CD4-positive, CD25-positive, alpha-beta regulatory T cell (primary cell): ENCODE measurements at regions not wholly inside any gene's neighbourhood (a gene's known extent, or its start where the extent isn't known, plus 50 kb on each side); places are given as distances from the start of the nearest gene placed in this dataset.

Experiments used
- ATAC-seq, 2 donors: fragments of 150-1000 bp; cut with Tn5 transposase; one replicate each; pipeline ENCODE4 v1.10.0; 2021; ENCODE audit warnings: low read depth in 2 of 2, moderate number of reproducible peaks in 2 of 2, moderate library complexity in 1 of 2
- DNase-seq, 3 donors: peaks; one replicate each; pipeline versions ENCODE4 v3.0.0 to v3.0.0-alpha.2; 2012 to 2022; ENCODE audit warnings: mixed read lengths in 1 of 3
- H3K27ac ChIP-seq: one replicate; pipeline ENCODE4 v1.7.0; 2013; ENCODE audit warnings: mild to moderate bottlenecking, low read length; ENCODE audit not compliant: insufficient read depth, poor library complexity, severe bottlenecking
- H3K27me3 ChIP-seq: one replicate; pipeline ENCODE4 v1.7.0; 2013; ENCODE audit warnings: low read length; ENCODE audit not compliant: control insufficient read depth, insufficient read depth
- H3K36me3 ChIP-seq: one replicate; pipeline ENCODE4 v1.7.0; 2013; ENCODE audit warnings: mild to moderate bottlenecking, low read length, moderate library complexity; ENCODE audit not compliant: control insufficient read depth, insufficient read depth
- H3K4me1 ChIP-seq: 2 replicates; pipeline ENCODE4 v1.7.0; 2013; ENCODE audit warnings: mild to moderate bottlenecking, low read length; ENCODE audit not compliant: insufficient read depth, control insufficient read depth, poor library complexity, severe bottlenecking
- H3K4me3 ChIP-seq: one replicate; pipeline ENCODE4 v1.7.0; 2013; ENCODE audit warnings: low read depth, mild to moderate bottlenecking, low read length, moderate library complexity
- H3K9me3 ChIP-seq, 2 experiments: 1 replicate in 1 of 2; 2 replicates in 1 of 2; pipeline ENCODE4 v1.7.0; 2013; ENCODE audit warnings: low read length in 2 of 2, mild to moderate bottlenecking in 1 of 2, moderate library complexity in 1 of 2; ENCODE audit not compliant: control insufficient read depth in 2 of 2
- H3K27ac Mint-ChIP-seq, 3 donors: one replicate each; pipeline ENCODE4 v1.8.0; 2020 to 2022; ENCODE audit warnings: mild to moderate bottlenecking in 3 of 3, mixed read lengths in 3 of 3, moderate library complexity in 2 of 3
- H3K27me3 Mint-ChIP-seq: one replicate; pipeline ENCODE4 v1.8.0; 2022; ENCODE audit warnings: mild to moderate bottlenecking, mixed read lengths
- H3K36me3 Mint-ChIP-seq: one replicate; pipeline ENCODE4 v1.8.0; 2020; ENCODE audit warnings: mixed read lengths
- H3K4me1 Mint-ChIP-seq, 4 donors: one replicate each; pipeline ENCODE4 v1.8.0; 2020 to 2022; ENCODE audit warnings: mixed read lengths in 4 of 4, mild to moderate bottlenecking in 1 of 4
- H3K4me3 Mint-ChIP-seq, 4 donors: one replicate each; pipeline ENCODE4 v1.8.0; 2020 to 2022; ENCODE audit warnings: mild to moderate bottlenecking in 4 of 4, mixed read lengths in 4 of 4, moderate library complexity in 3 of 4
- H3K9me3 Mint-ChIP-seq, 7 donors: one replicate each; pipeline ENCODE4 v1.8.0; 2020 to 2022; ENCODE audit warnings: mixed read lengths in 7 of 7, mild to moderate bottlenecking in 3 of 7, moderate library complexity in 2 of 7

DNA sequence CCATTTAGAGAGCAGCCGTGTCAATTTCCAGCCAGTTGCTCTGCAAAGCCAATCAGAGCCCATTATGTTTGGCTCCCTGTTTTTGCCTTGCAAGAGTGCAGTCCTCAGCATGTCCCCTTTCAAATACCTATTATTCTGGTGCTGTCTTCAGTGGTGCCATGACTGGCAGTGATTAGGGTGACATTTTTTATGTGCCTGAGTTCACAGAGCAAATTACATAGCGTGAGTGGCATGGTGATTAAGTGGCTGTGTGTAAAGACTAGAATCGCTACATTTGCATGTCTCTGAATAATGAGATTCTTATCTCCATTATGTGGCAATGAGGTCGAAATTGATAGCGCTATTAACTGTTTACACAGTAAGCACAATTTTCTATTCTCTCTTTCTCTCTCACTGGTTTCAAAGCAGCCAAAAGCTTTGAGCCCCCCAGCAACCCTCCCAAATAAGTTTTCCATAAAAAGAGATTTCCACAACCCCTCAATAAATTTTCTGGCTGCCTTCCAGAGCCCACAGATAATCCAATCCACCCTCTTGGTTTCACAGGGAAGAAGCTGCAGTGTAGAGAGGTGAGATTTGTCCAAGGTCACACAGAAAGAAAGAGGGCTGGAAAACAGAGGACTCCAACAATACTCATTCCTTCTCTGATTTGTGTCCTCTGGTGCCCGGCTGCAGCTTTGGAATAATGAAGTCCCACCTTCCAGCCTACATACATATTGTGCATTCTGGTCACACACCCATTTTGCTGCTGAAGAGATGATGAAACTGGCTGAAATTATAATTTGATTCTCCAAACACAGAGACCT lies 58.8 kb upstream of the NUDT4 start:
- no peaks in the 10 kb centered on the region for H3K27me3 ChIP-seq
- Mint-ChIP-seq H3K4me3 (no peak overlapping the region), H3K27me3 (no peaks in the 10 kb centered on the region), H3K27ac (peak overlapping the region in 1 of 3 donors; percentile 22), H3K9me3 (no peaks in the 10 kb centered on the region), H3K4me1 (peaks cover 0 to 7% (median 2%) of the 10 kb centered on the region in 4 donors), H3K36me3 (no peaks in the 10 kb centered on the region)
- no peaks in the 10 kb centered on the region for H3K9me3 ChIP-seq
- H3K4me1 ChIP-seq: no peaks in the 10 kb centered on the region
- DNase-seq: no peak
- no peak for ATAC-seq
- H3K4me3 ChIP-seq: no peak overlapping the region
- no peak overlapping the region for H3K27ac ChIP-seq
- H3K36me3 ChIP-seq: no peaks in the 10 kb centered on the region

DNA sequence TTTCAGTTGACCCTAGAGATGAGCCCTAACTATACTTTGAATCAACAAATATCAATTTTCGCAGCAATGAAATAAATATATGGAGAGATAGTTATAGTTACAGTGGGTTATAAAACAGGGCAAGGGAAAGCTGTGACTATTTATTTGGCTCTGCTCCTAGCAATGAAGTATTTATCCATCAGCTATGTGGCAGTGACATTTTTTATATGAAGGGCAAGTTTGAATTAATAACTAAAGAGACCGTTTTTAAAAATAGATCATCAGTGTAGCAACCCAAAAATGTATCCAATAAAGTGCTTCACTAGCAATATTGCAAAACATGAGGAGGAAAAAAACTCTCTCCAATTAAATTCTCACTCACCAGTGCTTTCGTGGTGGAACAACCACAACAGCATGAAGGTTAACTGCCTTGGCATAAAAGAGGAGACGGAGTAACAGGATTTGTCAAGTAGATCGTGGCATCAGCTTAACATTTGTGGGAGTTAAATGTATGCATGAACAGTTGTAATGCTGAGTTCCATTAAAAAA lies 58.1 kb upstream of the NUDT4 start:
- H3K36me3 ChIP-seq: no peaks in the 10 kb centered on the region
- Mint-ChIP-seq H3K27ac (no peak overlapping the region), H3K36me3 (no peaks in the 10 kb centered on the region), H3K4me1 (peaks cover 0 to 7% (median 2%) of the 10 kb centered on the region in 4 donors), H3K9me3 (no peaks in the 10 kb centered on the region), H3K4me3 (no peak overlapping the region), H3K27me3 (no peaks in the 10 kb centered on the region)
- no peaks in the 10 kb centered on the region for H3K9me3 ChIP-seq
- no peaks in the 10 kb centered on the region for H3K27me3 ChIP-seq
- ATAC-seq (no peak), DNase-seq (no peak)
- H3K4me3 ChIP-seq: no peak overlapping the region
- no peak overlapping the region for H3K27ac ChIP-seq
- no peaks in the 10 kb centered on the region for H3K4me1 ChIP-seq

DNA sequence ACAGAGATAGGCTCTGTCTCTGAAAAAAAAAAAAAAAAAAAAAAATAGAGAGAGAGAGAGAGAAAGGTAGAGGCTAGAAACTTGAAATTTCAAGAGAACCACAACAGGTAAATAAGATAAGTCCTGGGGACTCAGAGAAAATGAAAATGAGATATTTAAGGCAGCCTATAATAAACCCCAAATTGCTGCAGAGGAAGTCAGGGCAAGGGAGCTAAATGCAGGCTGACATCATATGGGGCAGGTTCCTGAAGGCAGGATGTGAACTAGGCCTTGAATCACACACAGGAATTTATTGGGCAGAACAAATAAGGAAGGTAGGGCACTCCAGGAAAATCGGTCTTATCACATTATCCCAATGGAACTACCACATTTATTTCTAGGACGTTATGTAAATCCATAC lies 54.9 kb upstream of the NUDT4 start:
- no peak for ATAC-seq
- H3K36me3 ChIP-seq: no peaks in the 10 kb centered on the region
- H3K4me1 ChIP-seq: no peaks in the 10 kb centered on the region
- no peaks in the 10 kb centered on the region for H3K36me3 Mint-ChIP-seq
- no peaks in the 10 kb centered on the region for H3K9me3 Mint-ChIP-seq
- no peak overlapping the region for H3K4me3 Mint-ChIP-seq
- no peak overlapping the region for H3K27ac ChIP-seq
- DNase-seq: no peak
- no peaks in the 10 kb centered on the region for H3K9me3 ChIP-seq
- no peak overlapping the region for H3K4me3 ChIP-seq
- peaks cover 0 to 3% (median 0%) of the 10 kb centered on the region in 4 donors for H3K4me1 Mint-ChIP-seq
- no peaks in the 10 kb centered on the region for H3K27me3 ChIP-seq
- H3K27ac Mint-ChIP-seq: no peak overlapping the region
- H3K27me3 Mint-ChIP-seq: no peaks in the 10 kb centered on the region

DNA sequence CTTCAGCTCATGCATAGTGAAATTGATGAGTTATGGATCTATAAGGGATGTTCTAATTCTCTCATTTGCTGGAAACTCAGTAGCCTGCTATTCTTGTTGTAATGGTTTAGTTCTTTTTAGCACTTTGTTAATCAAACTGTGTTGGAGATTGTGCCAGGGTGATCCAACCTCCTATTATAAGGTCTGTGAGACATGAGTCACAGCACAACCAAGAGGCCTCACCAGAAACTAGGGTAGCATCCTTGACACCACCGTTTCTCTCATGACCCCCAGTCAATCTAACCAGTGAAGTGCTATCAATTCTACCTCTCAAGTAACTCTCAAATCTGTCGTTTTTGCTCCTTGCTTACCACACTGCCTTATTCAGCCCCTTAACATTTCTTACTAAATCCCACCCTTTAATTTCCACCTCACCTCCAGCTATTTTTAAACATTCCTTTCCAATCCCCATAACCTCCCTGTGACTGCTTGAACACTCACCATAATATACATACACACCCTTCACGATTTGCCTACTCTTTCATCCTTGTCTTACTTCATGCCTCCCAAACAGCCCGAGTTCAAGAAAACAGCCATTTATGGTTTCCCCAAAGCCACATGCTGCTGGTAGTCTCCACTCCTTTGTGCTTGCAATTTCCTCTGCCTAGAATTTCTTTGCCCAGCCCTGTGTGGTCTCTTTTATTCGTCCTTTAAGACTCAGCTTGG lies 53.9 kb upstream of the NUDT4 start:
- Mint-ChIP-seq H3K9me3 (no peaks in the 10 kb centered on the region), H3K4me3 (no peak overlapping the region), H3K36me3 (no peaks in the 10 kb centered on the region), H3K27ac (no peak overlapping the region), H3K4me1 (peaks cover 0 to under 1% (median 0%) of the 10 kb centered on the region in 4 donors), H3K27me3 (no peaks in the 10 kb centered on the region)
- no peaks in the 10 kb centered on the region for H3K4me1 ChIP-seq
- H3K27me3 ChIP-seq: no peaks in the 10 kb centered on the region
- ATAC-seq (no peak), DNase-seq (no peak)
- no peaks in the 10 kb centered on the region for H3K9me3 ChIP-seq
- H3K36me3 ChIP-seq: no peaks in the 10 kb centered on the region
- no peak overlapping the region for H3K27ac ChIP-seq
- H3K4me3 ChIP-seq: no peak overlapping the region

DNA sequence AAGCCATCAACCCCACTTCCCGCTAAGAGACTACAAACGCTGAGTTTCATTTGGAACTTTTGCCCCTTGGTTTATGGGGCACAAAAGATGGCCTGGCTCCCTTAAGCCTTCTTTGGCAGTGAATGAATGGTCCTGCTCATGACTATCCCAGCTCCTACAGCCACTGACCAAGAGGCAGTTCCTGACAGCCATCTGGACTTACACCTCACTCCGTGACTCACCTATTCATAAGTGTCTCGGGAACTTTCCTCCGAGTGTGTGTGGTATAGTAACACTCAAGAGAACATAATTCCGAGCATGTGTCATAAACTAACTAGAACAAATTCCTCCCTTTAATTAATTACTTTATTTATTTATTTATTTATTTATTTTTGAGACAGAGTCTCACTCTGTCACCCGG lies 51.9 kb upstream of the NUDT4 start:
- Histone ChIP-seq H3K4me1 (no peaks in the 10 kb centered on the region), H3K9me3 (no peaks in the 10 kb centered on the region), H3K36me3 (no peaks in the 10 kb centered on the region), H3K27me3 (no peaks in the 10 kb centered on the region), H3K27ac (no peak overlapping the region), H3K4me3 (no peak overlapping the region)
- H3K9me3 Mint-ChIP-seq: no peaks in the 10 kb centered on the region
- H3K36me3 Mint-ChIP-seq: no peaks in the 10 kb centered on the region
- DNase-seq: no peak
- no peak overlapping the region for H3K4me3 Mint-ChIP-seq
- ATAC-seq: no peak
- H3K27me3 Mint-ChIP-seq: no peaks in the 10 kb centered on the region
- H3K27ac Mint-ChIP-seq: no peak overlapping the region
- no peaks in the 10 kb centered on the region for H3K4me1 Mint-ChIP-seq
